HCT116 (cell line): ENCODE measurements at regions not wholly inside any gene's neighbourhood (a gene's known extent, or its start where the extent isn't known, plus 50 kb on each side); places are given as distances from the start of the nearest gene placed in this dataset.

Source experiments
- ATAC-seq: fragments of 200-7000 bp; cut with Tn5 transposase; 2 replicates; pipeline ENCODE4 v1.9.1; 2020; ENCODE audit warnings: mild to moderate bottlenecking, moderate library complexity
- BruUV-seq: library from RNA; stranded (reverse); fragments of 400-500 nt; replicated peaks from 2 replicates; lab custom pipeline; 2021; lab: Mats Ljungman, UMichigan
- CTCF ChIA-PET: fragments of 300-600 bp; sonication (Branson Sonifier 250); formaldehyde crosslinking; loops from one replicate; lab custom pipeline; 2021; ENCODE audit warnings: antibody characterized with exemption; lab: Charles Lee
- POLR2A ChIA-PET: fragments of 300-600, 350-600 bp; sonication (Branson Sonifier 250); formaldehyde crosslinking; loops from one replicate; lab custom pipeline; 2021; ENCODE audit warnings: antibody characterized with exemption; lab: Charles Lee
- RAD21 ChIA-PET, 2 experiments: fragments of 300-600 bp; sonication (Branson Sonifier 250); formaldehyde crosslinking; loops; one replicate each; lab custom pipeline; 2023; ENCODE audit warnings: low total read pairs in 2 of 2; ENCODE audit not compliant: uncharacterized antibody in 2 of 2, unreplicated experiment in 2 of 2, low non-redundant PET in 1 of 2; lab: Charles Lee
- DNase-seq: peaks from one replicate; pipeline ENCODE4 v3.0.0-alpha.2; 2010; ENCODE audit warnings: low read depth, low spot score
- H2AFZ ChIP-seq: fragments of 200-600 bp; shearing (Covaris generic), sonication (generic); 2 replicates; pipeline ENCODE4 v1.6.1; 2017; ENCODE audit warnings: low read depth, mixed run types, mixed read lengths, antibody characterized with exemption, low read length; ENCODE audit not compliant: poor library complexity, severe bottlenecking
- H3K27ac ChIP-seq: 2 replicates; pipeline ENCODE4 v1.5.1; 2012; ENCODE audit warnings: low read depth, low read length
- H3K27me3 ChIP-seq: fragments of 200-600 bp; sonication (generic); 2 replicates; pipeline ENCODE4 v1.6.1; 2016; ENCODE audit warnings: mixed run types, low read length, mixed read lengths; ENCODE audit not compliant: insufficient read depth
- H3K36me3 ChIP-seq, 2 experiments: fragments of 200-500 bp in 1 of 2; fragments of 200-600 bp in 1 of 2; sonication (Bioruptor generic) in 1 of 2; sonication (generic) in 1 of 2; 2 replicates each; pipeline versions ENCODE4 v1.5.1 to v1.6.1; 2014 to 2016; ENCODE audit warnings: low read length in 2 of 2, inconsistent platforms in 1 of 2, mixed read lengths in 1 of 2, mixed run types in 1 of 2; ENCODE audit not compliant: insufficient read depth in 2 of 2, control insufficient read depth in 1 of 2
- H3K4me1 ChIP-seq, 2 experiments: fragments of 200-600 bp in 1 of 2; sonication (generic) in 1 of 2; 2 replicates each; pipeline versions ENCODE4 v1.5.1 to v1.6.1; 2012 to 2017; ENCODE audit warnings: low read length in 2 of 2, inconsistent platforms in 1 of 2, mild to moderate bottlenecking in 1 of 2, mixed read lengths in 1 of 2, mixed run types in 1 of 2, moderate library complexity in 1 of 2; ENCODE audit not compliant: insufficient read depth in 2 of 2, control insufficient read depth in 1 of 2
- H3K4me2 ChIP-seq: fragments of 200-600 bp; sonication (generic); 2 replicates; pipeline ENCODE4 v1.6.1; 2017; ENCODE audit warnings: mixed run types, low read length, mixed read lengths
- H3K4me3 ChIP-seq, 2 experiments: fragments of 200-600 bp in 1 of 2; sonication (generic) in 1 of 2; replicated peaks in 1 of 2; 2 replicates each; pipeline ENCODE4 v1.5.1; 2011 to 2016; ENCODE audit warnings: low read length in 2 of 2, control low read depth in 1 of 2, low read depth in 1 of 2, mild to moderate bottlenecking in 1 of 2, mixed read lengths in 1 of 2, mixed run types in 1 of 2
- H3K79me2 ChIP-seq: fragments of 200-600 bp; sonication (generic); 2 replicates; pipeline ENCODE4 v1.6.1; 2017; ENCODE audit warnings: mild to moderate bottlenecking, mixed run types, low read length, moderate library complexity, mixed read lengths; ENCODE audit not compliant: insufficient read depth
- H3K9ac ChIP-seq: fragments of 200-600 bp; sonication (generic); 2 replicates; pipeline ENCODE4 v1.6.1; 2016; ENCODE audit warnings: low read length, mixed read lengths
- H3K9me2 ChIP-seq: fragments of 200-600 bp; sonication (generic), shearing (Covaris generic); 2 replicates; pipeline ENCODE4 v1.6.1; 2017; ENCODE audit warnings: mixed run types, mild to moderate bottlenecking, moderate library complexity; ENCODE audit not compliant: insufficient read depth
- H3K9me3 ChIP-seq, 2 experiments: fragments of 200-500 bp in 1 of 2; fragments of 200-600 bp in 1 of 2; sonication (Bioruptor generic) in 1 of 2; sonication (generic) in 1 of 2; 2 replicates each; pipeline ENCODE4 v1.6.1; 2014 to 2017; ENCODE audit warnings: low read length in 2 of 2, mixed read lengths in 2 of 2, inconsistent platforms in 1 of 2, low read depth in 1 of 2, mild to moderate bottlenecking in 1 of 2, mixed run types in 1 of 2, moderate library complexity in 1 of 2; ENCODE audit not compliant: control insufficient read depth in 1 of 2, insufficient read depth in 1 of 2
- H4K20me1 ChIP-seq: fragments of 200-600 bp; sonication (generic), shearing (Covaris generic); 2 replicates; pipeline ENCODE4 v1.6.1; 2017; ENCODE audit warnings: mixed run types, mild to moderate bottlenecking, moderate library complexity; ENCODE audit not compliant: insufficient read depth
- CTCF ChIP-seq, 3 experiments: fragments of 200-600 bp in 1 of 3; sonication (generic) in 1 of 3; IDR thresholded peaks in 2 of 3; conservative IDR thresholded peaks in 1 of 3; 2 replicates each; pipeline ENCODE4 v1.5.1; 2012 to 2017; ENCODE audit warnings: low read depth in 2 of 3, low read length in 2 of 3, antibody characterized with exemption in 1 of 3, borderline replicate concordance in 1 of 3, control low read depth in 1 of 3, mild to moderate bottlenecking in 1 of 3, mixed read lengths in 1 of 3, mixed run types in 1 of 3, moderate library complexity in 1 of 3; ENCODE audit not compliant: insufficient read depth in 1 of 3
- MAX ChIP-seq: IDR thresholded peaks from 2 replicates; pipeline ENCODE4 v1.6.1; 2012
- RAD21 ChIP-seq: IDR thresholded peaks from 2 replicates; pipeline ENCODE4 v1.6.1; 2012; ENCODE audit warnings: low read depth, mild to moderate bottlenecking
- ZFX ChIP-seq: fragments of 450-650 bp; IDR thresholded peaks from 2 replicates; pipeline ENCODE4 v1.6.1; 2017
- ZNF274 ChIP-seq: fragments of 200-500 bp; sonication (Bioruptor generic); IDR thresholded peaks from 2 replicates; pipeline ENCODE4 v1.6.1; 2014; ENCODE audit warnings: mild to moderate bottlenecking, low read depth, low read length, inconsistent platforms
- intact Hi-C: fragments of 100-400 bp; cut with micrococcal nuclease; formaldehyde crosslinking; loops from 2 replicates; pipeline ENCODE4 v1.10.0; 2022

GRCh38 chr14:71221119-71221518 is 313.9 kb downstream of the PCNX1 start:
- RAD21 ChIA-PET, result no interaction called here
- BruUV-seq, result no TSS peak

More at GRCh38 chr14:71221119-71221518, 313.9 kb downstream of the PCNX1 start:
- ATAC-seq (0 out of 2 replicates have a peak, but pooled peaks have one; percentile 54), DNase-seq (no peak)
- no peak overlapping the region for H2AFZ ChIP-seq
- H3K4me1 ChIP-seq, result peaks cover 0 to 7% of the 10 kb centered on the region in 2 experiments; a peak in 1 of 4 replicates
- H3K36me3 ChIP-seq, result no peaks in the 10 kb centered on the region
- H3K9me2 ChIP-seq, result no peaks in the 10 kb centered on the region
- TF ChIP-seq CTCF (IDR thresholded peaks at IDR 0.05 in 2 of 3, conservative IDR thresholded peaks at IDR 0.05 in 1 of 3; ENCODE audit: borderline replicate concordance in 1 of 3, insufficient read depth in 1 of 3, low read depth in 2 of 3, low read length in 2 of 3) (peak in 2 of 3 experiments; percentile 20 to 48; a peak in 2 of 6 replicates), ZNF274 (no peak), RAD21 (no peak), ZFX (no peak), MAX (no peak)
- intact Hi-C loops, result no loop called here
- H3K9me3 ChIP-seq, result no peaks in the 10 kb centered on the region
- H3K27ac ChIP-seq, result no peak overlapping the region
- ChIA-PET POLR2A (no interaction called here), CTCF (no interaction called here)
- H3K79me2 ChIP-seq, result no peaks in the 10 kb centered on the region
- no peaks in the 10 kb centered on the region for H4K20me1 ChIP-seq
- no peaks in the 10 kb centered on the region for H3K27me3 ChIP-seq
- no peak overlapping the region for H3K4me3 ChIP-seq
- H3K4me2 ChIP-seq, result no peak overlapping the region
- H3K9ac ChIP-seq, result no peak overlapping the region
